SK-N-SH (cell line): ENCODE measurements at regions not wholly inside any gene's neighbourhood (a gene's known extent, or its start where the extent isn't known, plus 50 kb on each side); places are given as distances from the start of the nearest gene placed in this dataset.

ENCODE experiments used
- CTCF ChIA-PET: fragments of 300-600, 350-600 bp; formaldehyde crosslinking; extraction: SDS; loops from one replicate; lab custom pipeline; 2021; lab: Yijun Ruan, JAX
- POLR2A ChIA-PET: fragments of 350-600 bp; sonication (Branson Sonifier 250); formaldehyde crosslinking; extraction: SDS; loops from one replicate; lab custom pipeline; 2020; ENCODE audit warnings: antibody characterized with exemption, inconsistent platforms; lab: Yijun Ruan, JAX
- DNase-seq: peaks from one replicate; pipeline ENCODE4 v3.0.0; 2012
- H2AFZ ChIP-seq: fragments of 200-600 bp; sonication (generic); 2 replicates; pipeline ENCODE4 v1.8.1; 2016; ENCODE audit warnings: antibody characterized with exemption, mild to moderate bottlenecking, low read depth
- H3F3A ChIP-seq: fragments of 200-600 bp; sonication (generic); replicated peaks from 2 replicates; pipeline ENCODE3; 2016; ENCODE audit warnings: antibody characterized with exemption, mild to moderate bottlenecking; ENCODE audit not compliant: insufficient read depth
- H3K27ac ChIP-seq, 2 experiments: fragments of 200-500 bp in 1 of 2; fragments of 200-600 bp in 1 of 2; sonication (Bioruptor generic) in 1 of 2; sonication (generic), shearing (Covaris generic) in 1 of 2; 2 replicates each; pipeline versions ENCODE4 v1.5.1 to v1.6.1; 2014 to 2016; ENCODE audit warnings: low read depth in 2 of 2, inconsistent platforms in 1 of 2, low read length in 1 of 2, mild to moderate bottlenecking in 1 of 2, mixed read lengths in 1 of 2
- H3K27me3 ChIP-seq: fragments of 200-600 bp; sonication (generic), shearing (Covaris generic); 2 replicates; pipeline ENCODE4 v1.6.1; 2016; ENCODE audit warnings: mixed run types; ENCODE audit not compliant: insufficient read depth
- H3K36me3 ChIP-seq, 2 experiments: fragments of 200-500 bp in 1 of 2; fragments of 200-600 bp in 1 of 2; sonication (Bioruptor generic) in 1 of 2; sonication (generic) in 1 of 2; replicated peaks in 1 of 2; 2 replicates each; pipeline versions ENCODE3 to v1.5.1; 2014 to 2016; ENCODE audit warnings: low read length in 1 of 2, mild to moderate bottlenecking in 1 of 2; ENCODE audit not compliant: insufficient read depth in 2 of 2, control insufficient read depth in 1 of 2
- H3K4me1 ChIP-seq, 2 experiments: fragments of 200-500 bp in 1 of 2; fragments of 200-600 bp in 1 of 2; sonication (Bioruptor generic) in 1 of 2; sonication (generic), shearing (Covaris generic) in 1 of 2; 2 replicates each; pipeline versions ENCODE4 v1.5.1 to v1.6.1; 2014 to 2016; ENCODE audit warnings: low read depth in 1 of 2, low read length in 1 of 2, mixed run types in 1 of 2; ENCODE audit not compliant: insufficient read depth in 2 of 2, control insufficient read depth in 1 of 2
- H3K4me2 ChIP-seq: fragments of 200-600 bp; sonication (generic), shearing (Covaris generic); 2 replicates; pipeline ENCODE4 v1.6.1; 2017; ENCODE audit warnings: mixed run types
- H3K4me3 ChIP-seq, 2 experiments: fragments of 200-500 bp in 1 of 2; fragments of 200-600 bp in 1 of 2; sonication (Bioruptor generic) in 1 of 2; sonication (generic), shearing (Covaris generic) in 1 of 2; 2 replicates each; pipeline versions ENCODE4 v1.5.1 to v1.8.1; 2014 to 2016; ENCODE audit warnings: low read depth in 2 of 2, inconsistent platforms in 1 of 2, low read length in 1 of 2, mild to moderate bottlenecking in 1 of 2, mixed read lengths in 1 of 2, moderate library complexity in 1 of 2
- H3K79me2 ChIP-seq: fragments of 200-600 bp; sonication (generic); 2 replicates; pipeline ENCODE4 v1.8.1; 2017; ENCODE audit warnings: mild to moderate bottlenecking; ENCODE audit not compliant: insufficient read depth
- H3K9ac ChIP-seq: fragments of 200-600 bp; sonication (generic); 2 replicates; pipeline ENCODE4 v1.6.1; 2017; ENCODE audit warnings: mixed run types
- H3K9me2 ChIP-seq: fragments of 200-600 bp; sonication (generic); 2 replicates; pipeline ENCODE4 v1.6.1; 2017; ENCODE audit warnings: mixed run types
- H3K9me3 ChIP-seq: fragments of 200-600 bp; sonication (generic); 2 replicates; pipeline ENCODE4 v1.6.1; 2017; ENCODE audit warnings: mixed run types, mild to moderate bottlenecking, moderate library complexity
- H4K20me1 ChIP-seq: fragments of 200-600 bp; sonication (generic); 2 replicates; pipeline ENCODE4 v1.6.1; 2017; ENCODE audit warnings: mild to moderate bottlenecking, mixed run types; ENCODE audit not compliant: insufficient read depth
- CHD2 ChIP-seq: fragments of 150-350 bp; IDR thresholded peaks from 2 replicates; pipeline ENCODE4 v1.6.1; 2018; ENCODE audit warnings: low read length; ENCODE audit not compliant: partially characterized antibody
- EP300 ChIP-seq, 2 experiments: IDR thresholded peaks; 2 replicates each; pipeline versions ENCODE4 v1.4.0 to v1.6.1; 2012; ENCODE audit warnings: borderline replicate concordance in 1 of 2, low read depth in 1 of 2, low read length in 1 of 2
- FOSL2 ChIP-seq: IDR thresholded peaks from 2 replicates; pipeline ENCODE4 v1.4.0; 2012; ENCODE audit warnings: low read depth, mild to moderate bottlenecking, moderate library complexity, borderline replicate concordance
- FOXM1 ChIP-seq: IDR thresholded peaks from 2 replicates; pipeline ENCODE4 v1.4.0; 2012; ENCODE audit warnings: low read depth, mild to moderate bottlenecking
- JUND ChIP-seq: IDR thresholded peaks from 2 replicates; pipeline ENCODE4 v1.4.0; 2012
- MEF2A ChIP-seq: IDR thresholded peaks from 2 replicates; pipeline ENCODE4 v1.4.0; 2012; ENCODE audit warnings: low read depth, borderline replicate concordance
- NFIC ChIP-seq: IDR thresholded peaks from 2 replicates; pipeline ENCODE4 v1.4.0; 2012; ENCODE audit warnings: borderline replicate concordance
- NRF1 ChIP-seq: IDR thresholded peaks from 2 replicates; pipeline ENCODE4 v1.6.1; 2012; ENCODE audit warnings: low read depth, mild to moderate bottlenecking, low read length
- RAD21 ChIP-seq: IDR thresholded peaks from 2 replicates; pipeline ENCODE4 v1.6.1; 2012; ENCODE audit warnings: mild to moderate bottlenecking, low read length
- RCOR1 ChIP-seq: fragments of 150-350 bp; IDR thresholded peaks from 2 replicates; pipeline ENCODE4 v1.6.1; 2017; ENCODE audit warnings: antibody characterized with exemption, low read length
- RXRA ChIP-seq: IDR thresholded peaks from 2 replicates; pipeline ENCODE4 v1.4.0; 2012; ENCODE audit warnings: low read depth, mild to moderate bottlenecking, borderline replicate concordance
- SIN3A ChIP-seq: IDR thresholded peaks from 2 replicates; pipeline ENCODE4 v1.6.1; 2012; ENCODE audit warnings: low read depth, mild to moderate bottlenecking, low read length, moderate library complexity, borderline replicate concordance
- SMC3 ChIP-seq: IDR thresholded peaks from 2 replicates; pipeline ENCODE4 v1.6.1; 2012; ENCODE audit warnings: low read depth, low read length, improper control_type of control experiment
- TCF12 ChIP-seq: IDR thresholded peaks from 2 replicates; pipeline ENCODE4 v1.4.0; 2012
- TEAD4 ChIP-seq: IDR thresholded peaks from 2 replicates; pipeline ENCODE4 v1.4.0; 2012; ENCODE audit warnings: mild to moderate bottlenecking, borderline replicate concordance; ENCODE audit not compliant: insufficient read depth
- YY1 ChIP-seq: IDR thresholded peaks from 2 replicates; pipeline ENCODE4 v1.4.0; 2012; ENCODE audit warnings: low read depth, mild to moderate bottlenecking
- WGBS: methylation state at CpG from one replicate; pipeline ENCODE4 v1.1.6; 2017; ENCODE audit warnings: low lambda C conversion rate; 5-methylcytosine and 5-hydroxymethylcytosine counted together
- TF ChIP-seq, protein P1 (sequence below): fragments of 150-350 bp; IDR thresholded peaks from 2 replicates; pipeline ENCODE4 v1.6.1; 2017; ENCODE audit warnings: antibody characterized with exemption, low read length, low read depth, borderline replicate concordance
- TF ChIP-seq, protein P2 (sequence below): IDR thresholded peaks from 2 replicates; pipeline ENCODE4 v1.4.0; 2012; ENCODE audit warnings: low read depth, borderline replicate concordance

DNA sequence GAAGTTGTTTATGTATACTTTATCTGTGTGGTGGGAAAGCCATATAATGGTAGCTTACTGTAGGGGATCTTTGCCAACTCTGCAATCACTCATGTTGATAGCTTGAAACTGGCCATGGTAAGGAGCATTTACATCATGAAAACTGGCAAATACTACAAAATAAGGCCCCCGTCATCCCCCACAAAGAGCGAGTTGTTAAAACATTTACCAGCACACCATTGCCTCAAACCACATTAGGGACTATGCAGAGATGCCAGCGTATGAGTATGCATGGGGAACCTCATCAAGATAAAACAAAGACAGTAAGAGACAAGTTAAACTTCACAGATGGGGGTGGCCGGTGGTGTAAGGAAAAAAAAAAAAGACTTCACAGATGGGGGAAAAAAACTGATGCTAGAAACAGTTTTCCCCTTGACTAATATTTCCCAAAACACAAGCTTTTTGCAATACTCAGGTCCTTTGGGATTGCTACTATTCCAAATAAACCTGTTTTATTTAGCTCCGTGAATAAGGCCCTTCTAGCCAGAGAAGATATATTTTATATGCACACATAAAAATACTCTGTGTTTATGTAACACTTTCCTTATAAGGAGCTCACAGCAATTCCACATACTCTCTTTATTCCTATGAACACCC, 70.6 kb upstream of the SERP2 start (continued):
- TF ChIP-seq EP300 (IDR thresholded peaks at IDR 0.05; ENCODE audit: borderline replicate concordance in 1 of 2, low read depth in 1 of 2, low read length in 1 of 2), result peak; percentile 65; a peak in 3 of 4 replicates
- peak; percentile 96 for TF ChIP-seq TCF12
- no peak for TF ChIP-seq RAD21
- TF ChIP-seq SIN3A, result no peak
- TF ChIP-seq, protein P1, sequence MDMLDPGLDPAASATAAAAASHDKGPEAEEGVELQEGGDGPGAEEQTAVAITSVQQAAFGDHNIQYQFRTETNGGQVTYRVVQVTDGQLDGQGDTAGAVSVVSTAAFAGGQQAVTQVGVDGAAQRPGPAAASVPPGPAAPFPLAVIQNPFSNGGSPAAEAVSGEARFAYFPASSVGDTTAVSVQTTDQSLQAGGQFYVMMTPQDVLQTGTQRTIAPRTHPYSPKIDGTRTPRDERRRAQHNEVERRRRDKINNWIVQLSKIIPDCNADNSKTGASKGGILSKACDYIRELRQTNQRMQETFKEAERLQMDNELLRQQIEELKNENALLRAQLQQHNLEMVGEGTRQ, result no peak
- TF ChIP-seq RCOR1, result no peak
- no peak for TF ChIP-seq YY1
- no peak for TF ChIP-seq RXRA
- TF ChIP-seq, protein P2, sequence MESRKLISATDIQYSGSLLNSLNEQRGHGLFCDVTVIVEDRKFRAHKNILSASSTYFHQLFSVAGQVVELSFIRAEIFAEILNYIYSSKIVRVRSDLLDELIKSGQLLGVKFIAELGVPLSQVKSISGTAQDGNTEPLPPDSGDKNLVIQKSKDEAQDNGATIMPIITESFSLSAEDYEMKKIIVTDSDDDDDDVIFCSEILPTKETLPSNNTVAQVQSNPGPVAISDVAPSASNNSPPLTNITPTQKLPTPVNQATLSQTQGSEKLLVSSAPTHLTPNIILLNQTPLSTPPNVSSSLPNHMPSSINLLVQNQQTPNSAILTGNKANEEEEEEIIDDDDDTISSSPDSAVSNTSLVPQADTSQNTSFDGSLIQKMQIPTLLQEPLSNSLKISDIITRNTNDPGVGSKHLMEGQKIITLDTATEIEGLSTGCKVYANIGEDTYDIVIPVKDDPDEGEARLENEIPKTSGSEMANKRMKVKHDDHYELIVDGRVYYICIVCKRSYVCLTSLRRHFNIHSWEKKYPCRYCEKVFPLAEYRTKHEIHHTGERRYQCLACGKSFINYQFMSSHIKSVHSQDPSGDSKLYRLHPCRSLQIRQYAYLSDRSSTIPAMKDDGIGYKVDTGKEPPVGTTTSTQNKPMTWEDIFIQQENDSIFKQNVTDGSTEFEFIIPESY, result no peak
- TF ChIP-seq CHD2, result no peak
- no peak for TF ChIP-seq NRF1

DNA sequence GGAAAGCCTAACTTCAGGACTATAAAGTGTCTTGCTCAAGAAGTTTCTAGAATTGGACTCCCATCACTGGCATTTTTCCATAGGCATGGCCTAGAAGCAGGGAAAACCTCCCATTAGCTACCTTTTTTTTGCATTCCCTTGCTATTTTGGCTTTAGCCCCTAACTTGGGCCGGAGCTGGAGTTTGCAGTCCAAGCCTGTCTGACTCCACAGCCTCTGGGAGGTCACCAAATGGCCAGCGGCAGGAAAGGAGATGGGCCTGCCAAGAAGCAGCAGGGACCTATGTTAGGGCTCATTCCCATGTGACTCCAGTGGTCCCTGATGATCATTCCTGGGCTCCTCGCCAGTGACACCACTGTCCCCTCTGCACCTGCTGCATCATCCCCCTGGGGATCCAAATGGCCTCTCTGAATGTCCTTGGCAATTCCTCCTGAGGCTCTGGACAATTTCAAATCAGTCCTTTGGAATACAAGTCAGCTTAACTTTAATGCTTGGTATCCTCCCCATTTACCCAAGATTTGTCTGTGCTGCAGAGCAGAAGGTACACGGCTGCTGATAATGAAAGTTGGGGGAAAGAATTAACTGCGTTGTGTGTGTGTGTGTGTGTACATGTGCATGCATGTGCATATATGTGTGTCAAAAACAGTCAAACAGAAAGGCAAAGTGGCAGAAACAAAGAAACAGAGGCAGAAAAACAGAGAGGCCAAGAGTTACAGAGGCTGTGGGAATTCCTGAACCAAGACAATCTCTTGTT, 69.8 kb upstream of the SERP2 start:
- no peaks in the 10 kb centered on the region for H3K9me2 ChIP-seq
- H3K79me2 ChIP-seq, result no peaks in the 10 kb centered on the region
- peak overlapping the region; percentile 20 to 79; a peak in 3 of 4 replicates for H3K27ac ChIP-seq
- H3F3A ChIP-seq, result peaks cover 18% of the 10 kb centered on the region
- no peaks in the 10 kb centered on the region for H4K20me1 ChIP-seq
- no peaks in the 10 kb centered on the region for H3K36me3 ChIP-seq
- H3K9ac ChIP-seq, result no peak overlapping the region
- peak; percentile 9 for DNase-seq
- WGBS, result 73% methylated on average over 5 of the region's 5 CpGs
- ChIA-PET POLR2A (no interaction called here), CTCF (interaction anchor here (0.6 to 1.2 kb wide), 2 partner anchors 27 to 1080 kb away, joined by 3 to 4 read pairs; no protein-coding TSS in a partner anchor)
- no peak overlapping the region for H3K4me3 ChIP-seq
- no peaks in the 10 kb centered on the region for H3K27me3 ChIP-seq
- H2AFZ ChIP-seq, result no peak overlapping the region
- TF ChIP-seq EP300 (IDR thresholded peaks at IDR 0.05; ENCODE audit: borderline replicate concordance in 1 of 2, low read depth in 1 of 2, low read length in 1 of 2) (0 out of 4 replicates have a peak, but pooled peaks of 1 of the 2 experiments have one; percentile 14), SIN3A (no peak), FOSL2 (no peak), TCF12 (peak; percentile 30; the same call in 1 of the 2 replicates), MEF2A (no peak), NFIC (peak; percentile 30; the same call in 1 of the 2 replicates), TEAD4 (no peak), FOXM1 (no peak), SMC3 (no peak), JUND (no peak)
- TF ChIP-seq, protein P1, result no peak
- no peaks in the 10 kb centered on the region for H3K9me3 ChIP-seq
- no peak overlapping the region for H3K4me2 ChIP-seq
- H3K4me1 ChIP-seq, result peaks cover 22 to 34% of the 10 kb centered on the region in 2 experiments
